ES-I3 (cell line): ENCODE measurements at regions not wholly inside any gene's neighbourhood (a gene's known extent, or its start where the extent isn't known, plus 50 kb on each side); places are given as distances from the start of the nearest gene placed in this dataset.

ENCODE experiments used
- H3K36me3 ChIP-seq: 2 replicates; pipeline ENCODE4 v1.6.1; 2013; ENCODE audit warnings: mild to moderate bottlenecking, low read length, control low read depth, moderate library complexity; ENCODE audit not compliant: insufficient read depth
- H3K4me1 ChIP-seq: 2 replicates; pipeline ENCODE4 v1.6.1; 2013; ENCODE audit warnings: mild to moderate bottlenecking, control low read depth, low read length; ENCODE audit not compliant: insufficient read depth
- H3K9ac ChIP-seq: 2 replicates; pipeline ENCODE4 v1.6.1; 2013; ENCODE audit warnings: low read depth, mild to moderate bottlenecking, low read length, moderate library complexity
- H3K9me3 ChIP-seq: 2 replicates; pipeline ENCODE4 v1.6.1; 2013; ENCODE audit warnings: mild to moderate bottlenecking, low read length, moderate library complexity; ENCODE audit not compliant: control insufficient read depth, insufficient read depth

GRCh38 chr3:66712210-66712609, 211.4 kb upstream of the LRIG1 start:
- Histone ChIP-seq H3K4me1 (peaks cover 8% of the 10 kb centered on the region; the same call in 1 of the 2 replicates), H3K9ac (no peak overlapping the region), H3K36me3 (no peaks in the 10 kb centered on the region), H3K9me3 (no peaks in the 10 kb centered on the region)

GRCh38 chr3:66713921-66714320, 213.1 kb upstream of the LRIG1 start:
- peaks cover 8% of the 10 kb centered on the region; the same call in 1 of the 2 replicates for H3K4me1 ChIP-seq
- no peaks in the 10 kb centered on the region for H3K36me3 ChIP-seq
- no peak overlapping the region for H3K9ac ChIP-seq
- H3K9me3 ChIP-seq = no peaks in the 10 kb centered on the region

- H3K9me3 ChIP-seq = no peaks in the 10 kb centered on the region
- H3K9ac ChIP-seq = no peak overlapping the region
- H3K4me1 ChIP-seq = peaks cover 9% of the 10 kb centered on the region; the same call in 1 of the 2 replicates
- no peaks in the 10 kb centered on the region for H3K36me3 ChIP-seq
Measured at GRCh38 chr3:66715806-66716205, 215.0 kb upstream of the LRIG1 start.

- Histone ChIP-seq H3K4me1 (peaks cover 6% of the 10 kb centered on the region; the same call in 1 of the 2 replicates), H3K9ac (no peak overlapping the region), H3K9me3 (no peaks in the 10 kb centered on the region), H3K36me3 (no peaks in the 10 kb centered on the region)
Measured at GRCh38 chr3:66717806-66718205, 217.0 kb upstream of the LRIG1 start.

GRCh38 chr3:66719796-66720356, 219.1 kb upstream of the LRIG1 start:
- no peak overlapping the region for H3K9ac ChIP-seq
- H3K9me3 ChIP-seq = no peaks in the 10 kb centered on the region
- peaks cover 6% of the 10 kb centered on the region; the same call in 1 of the 2 replicates for H3K4me1 ChIP-seq
- no peaks in the 10 kb centered on the region for H3K36me3 ChIP-seq

- H3K9ac ChIP-seq = no peak overlapping the region
- H3K4me1 ChIP-seq = peaks cover 6% of the 10 kb centered on the region; the same call in 1 of the 2 replicates
- H3K9me3 ChIP-seq = no peaks in the 10 kb centered on the region
- H3K36me3 ChIP-seq = no peaks in the 10 kb centered on the region
Measured at GRCh38 chr3:66720508-66720907, 219.7 kb upstream of the LRIG1 start.

- no peak overlapping the region for H3K9ac ChIP-seq
Measured at GRCh38 chr3:66722675-66723074, 221.9 kb upstream of the LRIG1 start.

GRCh38 chr3:66723231-66723630, 222.4 kb upstream of the LRIG1 start:
- Histone ChIP-seq H3K9ac (no peak overlapping the region), H3K36me3 (no peaks in the 10 kb centered on the region), H3K4me1 (peaks cover 6% of the 10 kb centered on the region; the same call in 1 of the 2 replicates), H3K9me3 (no peaks in the 10 kb centered on the region)

More at GRCh38 chr3:66722675-66723074, 221.9 kb upstream of the LRIG1 start:
- H3K36me3 ChIP-seq = no peaks in the 10 kb centered on the region
- peaks cover 6% of the 10 kb centered on the region; the same call in 1 of the 2 replicates for H3K4me1 ChIP-seq
- H3K9me3 ChIP-seq = no peaks in the 10 kb centered on the region

- H3K4me1 ChIP-seq = no peaks in the 10 kb centered on the region
- H3K9ac ChIP-seq = no peak overlapping the region
- H3K9me3 ChIP-seq = no peaks in the 10 kb centered on the region
- H3K36me3 ChIP-seq = no peaks in the 10 kb centered on the region
Measured at GRCh38 chr3:66729687-66730393, 229.0 kb upstream of the LRIG1 start.

GRCh38 chr3:66738625-66739365, 238.0 kb upstream of the LRIG1 start:
- Histone ChIP-seq H3K9ac (no peak overlapping the region), H3K4me1 (no peaks in the 10 kb centered on the region), H3K36me3 (no peaks in the 10 kb centered on the region), H3K9me3 (no peaks in the 10 kb centered on the region)

- Histone ChIP-seq H3K9ac (no peak overlapping the region), H3K9me3 (no peaks in the 10 kb centered on the region), H3K36me3 (no peaks in the 10 kb centered on the region), H3K4me1 (no peaks in the 10 kb centered on the region)
Measured at GRCh38 chr3:66740260-66740659, 239.4 kb upstream of the LRIG1 start.

- no peaks in the 10 kb centered on the region; the same call in 1 of the 2 replicates for H3K4me1 ChIP-seq
- H3K9me3 ChIP-seq = no peaks in the 10 kb centered on the region
- H3K9ac ChIP-seq = no peak overlapping the region
- H3K36me3 ChIP-seq = no peaks in the 10 kb centered on the region
Measured at GRCh38 chr3:66744521-66744920, 243.7 kb upstream of the LRIG1 start.

GRCh38 chr3:66744986-66745385, 244.2 kb upstream of the LRIG1 start:
- no peak overlapping the region for H3K9ac ChIP-seq
- no peaks in the 10 kb centered on the region; the same call in 1 of the 2 replicates for H3K4me1 ChIP-seq
- no peaks in the 10 kb centered on the region for H3K36me3 ChIP-seq
- no peaks in the 10 kb centered on the region for H3K9me3 ChIP-seq

GRCh38 chr3:66747261-66747660, 246.4 kb upstream of the LRIG1 start:
- no peaks in the 10 kb centered on the region for H3K36me3 ChIP-seq
- no peak overlapping the region for H3K9ac ChIP-seq
- no peaks in the 10 kb centered on the region for H3K9me3 ChIP-seq
- H3K4me1 ChIP-seq = no peaks in the 10 kb centered on the region; the same call in 1 of the 2 replicates
